HCT116 (cell line): ENCODE measurements at regions not wholly inside any gene's neighbourhood (a gene's known extent, or its start where the extent isn't known, plus 50 kb on each side); places are given as distances from the start of the nearest gene placed in this dataset.

Experiments used
- ATAC-seq: fragments of 200-7000 bp; cut with Tn5 transposase; 2 replicates; pipeline ENCODE4 v1.9.1; 2020; ENCODE audit warnings: mild to moderate bottlenecking, moderate library complexity
- BruUV-seq: library from RNA; stranded (reverse); fragments of 400-500 nt; replicated peaks from 2 replicates; lab custom pipeline; 2021; lab: Mats Ljungman, UMichigan
- CTCF ChIA-PET: fragments of 300-600 bp; sonication (Branson Sonifier 250); formaldehyde crosslinking; loops from one replicate; lab custom pipeline; 2021; ENCODE audit warnings: antibody characterized with exemption; lab: Charles Lee
- POLR2A ChIA-PET: fragments of 300-600, 350-600 bp; sonication (Branson Sonifier 250); formaldehyde crosslinking; loops from one replicate; lab custom pipeline; 2021; ENCODE audit warnings: antibody characterized with exemption; lab: Charles Lee
- RAD21 ChIA-PET, 2 experiments: fragments of 300-600 bp; sonication (Branson Sonifier 250); formaldehyde crosslinking; loops; one replicate each; lab custom pipeline; 2023; ENCODE audit warnings: low total read pairs in 2 of 2; ENCODE audit not compliant: uncharacterized antibody in 2 of 2, unreplicated experiment in 2 of 2, low non-redundant PET in 1 of 2; lab: Charles Lee
- DNase-seq: peaks from one replicate; pipeline ENCODE4 v3.0.0-alpha.2; 2010; ENCODE audit warnings: low read depth, low spot score
- H2AFZ ChIP-seq: fragments of 200-600 bp; shearing (Covaris generic), sonication (generic); 2 replicates; pipeline ENCODE4 v1.6.1; 2017; ENCODE audit warnings: low read depth, mixed run types, mixed read lengths, antibody characterized with exemption, low read length; ENCODE audit not compliant: poor library complexity, severe bottlenecking
- H3K27ac ChIP-seq: 2 replicates; pipeline ENCODE4 v1.5.1; 2012; ENCODE audit warnings: low read depth, low read length
- H3K27me3 ChIP-seq: fragments of 200-600 bp; sonication (generic); 2 replicates; pipeline ENCODE4 v1.6.1; 2016; ENCODE audit warnings: mixed run types, low read length, mixed read lengths; ENCODE audit not compliant: insufficient read depth
- H3K36me3 ChIP-seq, 2 experiments: fragments of 200-500 bp in 1 of 2; fragments of 200-600 bp in 1 of 2; sonication (Bioruptor generic) in 1 of 2; sonication (generic) in 1 of 2; 2 replicates each; pipeline versions ENCODE4 v1.5.1 to v1.6.1; 2014 to 2016; ENCODE audit warnings: low read length in 2 of 2, inconsistent platforms in 1 of 2, mixed read lengths in 1 of 2, mixed run types in 1 of 2; ENCODE audit not compliant: insufficient read depth in 2 of 2, control insufficient read depth in 1 of 2
- H3K4me1 ChIP-seq, 2 experiments: fragments of 200-600 bp in 1 of 2; sonication (generic) in 1 of 2; 2 replicates each; pipeline versions ENCODE4 v1.5.1 to v1.6.1; 2012 to 2017; ENCODE audit warnings: low read length in 2 of 2, inconsistent platforms in 1 of 2, mild to moderate bottlenecking in 1 of 2, mixed read lengths in 1 of 2, mixed run types in 1 of 2, moderate library complexity in 1 of 2; ENCODE audit not compliant: insufficient read depth in 2 of 2, control insufficient read depth in 1 of 2
- H3K4me2 ChIP-seq: fragments of 200-600 bp; sonication (generic); 2 replicates; pipeline ENCODE4 v1.6.1; 2017; ENCODE audit warnings: mixed run types, low read length, mixed read lengths
- H3K4me3 ChIP-seq, 2 experiments: fragments of 200-600 bp in 1 of 2; sonication (generic) in 1 of 2; replicated peaks in 1 of 2; 2 replicates each; pipeline ENCODE4 v1.5.1; 2011 to 2016; ENCODE audit warnings: low read length in 2 of 2, control low read depth in 1 of 2, low read depth in 1 of 2, mild to moderate bottlenecking in 1 of 2, mixed read lengths in 1 of 2, mixed run types in 1 of 2
- H3K79me2 ChIP-seq: fragments of 200-600 bp; sonication (generic); 2 replicates; pipeline ENCODE4 v1.6.1; 2017; ENCODE audit warnings: mild to moderate bottlenecking, mixed run types, low read length, moderate library complexity, mixed read lengths; ENCODE audit not compliant: insufficient read depth
- H3K9ac ChIP-seq: fragments of 200-600 bp; sonication (generic); 2 replicates; pipeline ENCODE4 v1.6.1; 2016; ENCODE audit warnings: low read length, mixed read lengths
- H3K9me2 ChIP-seq: fragments of 200-600 bp; sonication (generic), shearing (Covaris generic); 2 replicates; pipeline ENCODE4 v1.6.1; 2017; ENCODE audit warnings: mixed run types, mild to moderate bottlenecking, moderate library complexity; ENCODE audit not compliant: insufficient read depth
- H3K9me3 ChIP-seq, 2 experiments: fragments of 200-500 bp in 1 of 2; fragments of 200-600 bp in 1 of 2; sonication (Bioruptor generic) in 1 of 2; sonication (generic) in 1 of 2; 2 replicates each; pipeline ENCODE4 v1.6.1; 2014 to 2017; ENCODE audit warnings: low read length in 2 of 2, mixed read lengths in 2 of 2, inconsistent platforms in 1 of 2, low read depth in 1 of 2, mild to moderate bottlenecking in 1 of 2, mixed run types in 1 of 2, moderate library complexity in 1 of 2; ENCODE audit not compliant: control insufficient read depth in 1 of 2, insufficient read depth in 1 of 2
- H4K20me1 ChIP-seq: fragments of 200-600 bp; sonication (generic), shearing (Covaris generic); 2 replicates; pipeline ENCODE4 v1.6.1; 2017; ENCODE audit warnings: mixed run types, mild to moderate bottlenecking, moderate library complexity; ENCODE audit not compliant: insufficient read depth
- CBX3 ChIP-seq: IDR thresholded peaks from 2 replicates; pipeline ENCODE4 v1.6.1; 2012; ENCODE audit warnings: low read depth
- EZH2phosphoT487 ChIP-seq: fragments of 200-600 bp; IDR thresholded peaks from 2 replicates; pipeline ENCODE4 v1.6.1; 2018; ENCODE audit warnings: antibody characterized with exemption, borderline replicate concordance
- MAX ChIP-seq: IDR thresholded peaks from 2 replicates; pipeline ENCODE4 v1.6.1; 2012
- SIN3A ChIP-seq: IDR thresholded peaks from 2 replicates; pipeline ENCODE4 v1.6.1; 2012; ENCODE audit warnings: low read depth
- SP1 ChIP-seq: IDR thresholded peaks from 2 replicates; pipeline ENCODE4 v1.6.1; 2012; ENCODE audit warnings: low read depth
- ZBTB33 ChIP-seq: IDR thresholded peaks from 2 replicates; pipeline ENCODE4 v1.6.1; 2011; ENCODE audit warnings: mild to moderate bottlenecking, low read length, moderate library complexity; ENCODE audit not compliant: insufficient replicate concordance; ENCODE audit errors: extremely low read depth
- ZFX ChIP-seq: fragments of 450-650 bp; IDR thresholded peaks from 2 replicates; pipeline ENCODE4 v1.6.1; 2017
- ZNF274 ChIP-seq: fragments of 200-500 bp; sonication (Bioruptor generic); IDR thresholded peaks from 2 replicates; pipeline ENCODE4 v1.6.1; 2014; ENCODE audit warnings: mild to moderate bottlenecking, low read depth, low read length, inconsistent platforms
- intact Hi-C: fragments of 100-400 bp; cut with micrococcal nuclease; formaldehyde crosslinking; loops from 2 replicates; pipeline ENCODE4 v1.10.0; 2022

GRCh38 chr2:220695397-220696279 is 876.5 kb downstream of the EPHA4 start:
- TF ChIP-seq MAX (no peak), ZBTB33 (no peak), ZNF274 (no peak), CBX3 (no peak), EZH2phosphoT487 (no peak), ZFX (no peak), SIN3A (no peak), SP1 (no peak)
- no peaks in the 10 kb centered on the region for H3K27me3 ChIP-seq
- ChIA-PET RAD21 (no interaction called here), CTCF (no interaction called here), POLR2A (no interaction called here)
- H3K27ac ChIP-seq: no peak overlapping the region
- H4K20me1 ChIP-seq: no peaks in the 10 kb centered on the region
- ATAC-seq (no peak), DNase-seq (no peak)
- no peaks in the 10 kb centered on the region for H3K9me2 ChIP-seq
- H3K4me2 ChIP-seq: no peak overlapping the region
- H3K79me2 ChIP-seq: no peaks in the 10 kb centered on the region
- no peak overlapping the region for H3K4me3 ChIP-seq
- H2AFZ ChIP-seq: no peak overlapping the region
- no peak overlapping the region for H3K9ac ChIP-seq
- H3K9me3 ChIP-seq: no peaks in the 10 kb centered on the region
- intact Hi-C loops: no loop called here
- no TSS peak for BruUV-seq
- H3K36me3 ChIP-seq: no peaks in the 10 kb centered on the region
- H3K4me1 ChIP-seq: no peaks in the 10 kb centered on the region
